ENCODE measurements at regions not wholly inside any gene's neighbourhood (a gene's known extent, or its start where the extent isn't known, plus 50 kb on each side); places are given as distances from the start of the nearest gene placed in this dataset.

DNA sequence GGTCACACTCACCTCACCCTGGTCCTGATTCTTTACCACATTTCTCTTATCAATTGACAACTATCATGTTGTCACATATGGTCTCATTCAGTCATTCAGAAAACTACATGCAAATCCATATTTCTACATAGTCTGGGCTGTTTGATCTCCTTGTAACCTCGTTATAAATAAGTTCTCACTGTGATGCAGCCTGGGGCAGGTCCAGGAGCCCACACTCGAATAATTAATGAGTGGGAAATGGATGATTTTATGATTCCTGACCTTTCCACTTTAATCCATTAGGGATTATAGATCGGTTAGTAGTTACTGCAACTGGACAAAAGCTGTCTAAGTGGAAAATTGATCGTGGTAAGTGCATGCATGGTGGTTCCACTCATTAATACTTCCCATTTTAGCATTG, 636.3 kb upstream of the TENM4 start:
- DNase-seq: no peak

- DNase-seq: no peak
Measured at GRCh38 chr11:80074837-80075236, 634.0 kb upstream of the TENM4 start.

DNA sequence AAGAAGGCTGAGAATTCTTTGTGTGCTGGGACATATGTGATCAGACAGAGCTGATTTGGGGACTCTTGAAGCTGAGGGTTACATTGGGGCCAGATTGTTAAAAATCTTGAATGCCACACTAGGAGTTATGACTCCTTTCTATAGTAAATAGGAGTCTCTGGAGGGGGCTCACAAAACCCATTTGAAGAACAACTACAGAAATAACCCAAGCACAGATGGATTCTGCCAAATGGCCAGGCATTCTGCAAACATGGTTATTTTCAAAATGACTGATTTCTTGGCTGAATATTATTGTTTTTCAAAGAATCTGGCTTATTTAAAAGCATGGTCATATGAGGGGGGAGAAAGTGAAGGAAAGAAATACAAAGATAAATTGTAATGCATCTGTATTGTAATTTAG, 625.5 kb upstream of the TENM4 start:
- DNase-seq: no peak

GRCh38 chr11:80065086-80065485, 624.3 kb upstream of the TENM4 start:
- DNase-seq: no peak

DNA sequence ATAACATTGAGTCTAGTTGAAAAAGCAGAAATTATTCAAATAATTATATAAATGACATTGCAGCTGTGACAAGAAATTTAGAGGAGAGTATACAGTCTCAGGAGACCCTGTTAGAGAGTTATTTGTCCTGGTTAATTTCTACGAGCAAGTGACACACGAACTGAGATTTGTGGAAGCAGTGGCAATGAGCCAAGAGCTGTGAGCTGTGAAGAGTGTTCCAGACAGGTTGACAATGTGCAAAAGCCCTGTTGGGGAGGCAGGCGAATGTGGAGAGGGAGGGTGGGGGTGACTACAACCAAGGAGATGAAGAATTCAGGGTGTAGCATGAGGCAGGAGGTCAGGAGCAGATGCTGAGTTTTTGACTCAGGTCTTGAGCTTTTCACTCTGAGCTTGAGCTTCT, 620.2 kb upstream of the TENM4 start:
- no peak for DNase-seq

DNA sequence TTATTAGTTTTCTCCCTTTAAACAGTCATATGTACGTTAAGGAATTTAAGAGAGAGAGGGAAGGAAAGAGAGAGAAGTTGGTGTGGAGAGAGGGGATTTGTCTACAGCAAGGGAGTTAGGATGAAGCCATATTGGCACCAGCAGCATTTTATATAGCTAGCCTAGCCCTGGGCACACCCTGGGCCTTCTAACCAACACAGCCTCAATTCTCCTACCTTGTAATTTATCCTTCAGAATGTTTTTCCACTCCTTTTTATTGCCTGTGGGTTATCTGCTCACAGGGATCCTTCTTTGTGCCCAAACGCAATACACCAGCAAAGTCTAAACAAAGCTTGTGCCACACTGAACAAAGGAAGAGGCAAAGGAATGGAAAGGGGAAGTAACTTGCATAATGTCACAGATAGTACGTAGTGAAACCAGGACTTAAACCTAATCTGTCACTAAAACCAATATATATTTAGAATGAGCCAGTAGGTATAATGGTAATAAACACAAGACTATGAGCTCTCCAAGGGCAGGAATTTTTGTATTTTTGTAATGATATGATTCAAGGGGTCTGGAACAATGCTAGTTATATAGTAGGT, 613.8 kb upstream of the TENM4 start:
- DNase-seq: no peak

DNA sequence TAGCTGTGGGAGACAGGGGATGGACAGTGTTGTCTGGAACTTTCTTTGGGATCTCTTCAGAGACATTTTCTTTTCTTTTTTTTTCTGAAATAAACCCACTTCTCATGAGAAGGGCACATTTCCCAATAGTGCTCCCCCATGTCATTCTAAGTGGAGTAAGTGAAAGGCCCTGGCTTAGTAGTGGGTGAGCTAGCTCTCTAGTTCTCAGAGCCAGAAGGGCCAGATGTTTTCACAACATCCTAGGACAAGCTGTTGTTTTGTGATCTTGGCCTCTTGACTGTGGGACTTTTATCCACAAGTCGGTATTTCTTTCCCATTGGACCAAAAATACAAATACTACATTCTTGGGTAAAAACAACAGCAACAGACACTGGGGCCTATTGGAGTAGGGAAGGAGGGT, 607.7 kb upstream of the TENM4 start:
- no peak for DNase-seq

- no peak for DNase-seq
Measured at GRCh38 chr11:80041136-80042000, 600.5 kb upstream of the TENM4 start.

DNA sequence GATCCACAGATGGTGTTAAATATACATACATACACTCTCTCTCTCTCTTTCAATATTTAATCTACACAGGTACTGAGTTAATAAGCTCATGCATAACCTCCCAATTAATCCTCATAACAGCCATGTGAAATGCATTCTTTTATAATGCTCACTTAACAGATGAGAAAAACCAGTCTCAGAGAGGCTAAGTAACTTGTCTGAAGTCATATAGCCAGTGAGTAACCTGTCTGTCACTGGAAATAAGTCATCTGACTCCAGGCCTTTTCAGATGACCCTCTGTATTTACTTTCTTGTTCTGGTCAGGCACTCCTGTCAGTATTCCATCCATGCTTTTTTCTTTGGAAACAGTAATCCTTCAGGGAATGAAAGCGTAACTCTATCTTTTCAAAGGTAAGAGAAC, 594.0 kb upstream of the TENM4 start:
- DNase-seq: no peak

DNA sequence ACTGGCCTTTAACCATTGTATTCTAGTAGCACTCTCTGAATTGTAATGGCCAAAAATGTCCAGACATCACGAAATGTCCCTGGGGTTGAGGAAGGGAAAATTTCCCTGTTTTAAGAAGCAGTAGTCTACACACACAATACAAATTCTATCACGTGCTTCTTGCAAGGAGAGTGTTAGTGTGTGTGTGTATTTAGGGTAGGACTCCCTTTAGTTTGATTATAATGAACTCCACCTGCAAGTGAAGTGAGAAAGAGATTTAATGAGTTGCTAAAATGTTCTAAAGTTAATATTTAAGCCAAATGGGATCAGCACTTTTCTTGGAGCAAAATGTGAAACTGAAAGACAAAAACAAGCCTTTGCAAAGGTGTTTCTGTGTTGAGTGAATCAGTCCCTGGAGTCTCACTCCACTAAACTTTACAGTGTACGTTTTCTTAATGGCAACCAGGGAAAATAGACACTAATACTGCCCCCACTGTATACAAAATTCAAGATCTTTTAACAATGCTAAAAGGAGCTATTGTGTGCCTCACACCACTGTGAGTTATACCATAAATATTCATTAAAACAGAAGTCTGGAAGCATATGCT, 590.3 kb upstream of the TENM4 start:
- DNase-seq: no peak

DNA sequence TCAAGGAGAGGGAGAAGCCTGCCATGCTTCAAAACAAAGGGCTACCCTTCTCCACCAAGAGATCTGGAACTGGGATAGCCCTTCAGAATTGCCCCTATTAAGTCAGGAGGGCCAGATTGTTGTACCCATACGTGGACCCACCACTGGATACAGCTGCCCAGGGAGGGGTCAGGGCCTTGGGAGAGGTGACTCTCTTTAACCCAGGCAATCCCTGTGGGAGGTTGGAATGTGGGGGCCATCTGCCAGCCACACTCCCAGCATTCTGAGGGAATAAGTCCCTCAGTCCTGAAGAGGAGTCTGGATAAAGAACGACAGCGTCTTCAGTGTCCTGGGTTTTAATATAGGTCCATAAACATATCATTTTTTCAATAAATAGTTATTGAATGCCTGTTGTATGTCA, 588.2 kb upstream of the TENM4 start:
- no peak for DNase-seq

GRCh38 chr11:80024119-80024518, 583.3 kb upstream of the TENM4 start:
- DNase-seq: no peak

- DNase-seq: no peak
Measured at GRCh38 chr11:80023386-80023785, 582.6 kb upstream of the TENM4 start.

GRCh38 chr11:80010536-80010935, 569.7 kb upstream of the TENM4 start:
- no peak for DNase-seq

GRCh38 chr11:80009081-80009480, 568.3 kb upstream of the TENM4 start:
- no peak for DNase-seq

DNA sequence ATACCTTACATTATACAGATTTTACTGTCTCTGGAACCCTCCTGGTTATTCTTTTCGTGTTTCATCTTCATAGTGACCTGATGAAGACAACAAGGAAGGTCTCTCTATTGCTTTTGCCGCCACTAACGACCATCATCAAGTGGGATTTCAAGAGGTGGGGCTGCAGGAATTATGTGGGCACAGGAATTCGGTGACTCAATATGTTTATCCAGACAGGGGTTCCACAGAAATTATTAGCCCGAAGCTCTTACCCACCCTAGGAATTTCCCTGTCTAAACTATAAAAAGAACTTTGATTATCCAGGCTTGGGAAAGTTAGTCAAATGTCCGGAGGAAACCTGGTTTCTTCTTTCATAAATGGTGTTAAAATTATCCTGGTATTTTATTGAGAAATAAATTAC, 566.8 kb upstream of the TENM4 start:
- DNase-seq: no peak

DNA sequence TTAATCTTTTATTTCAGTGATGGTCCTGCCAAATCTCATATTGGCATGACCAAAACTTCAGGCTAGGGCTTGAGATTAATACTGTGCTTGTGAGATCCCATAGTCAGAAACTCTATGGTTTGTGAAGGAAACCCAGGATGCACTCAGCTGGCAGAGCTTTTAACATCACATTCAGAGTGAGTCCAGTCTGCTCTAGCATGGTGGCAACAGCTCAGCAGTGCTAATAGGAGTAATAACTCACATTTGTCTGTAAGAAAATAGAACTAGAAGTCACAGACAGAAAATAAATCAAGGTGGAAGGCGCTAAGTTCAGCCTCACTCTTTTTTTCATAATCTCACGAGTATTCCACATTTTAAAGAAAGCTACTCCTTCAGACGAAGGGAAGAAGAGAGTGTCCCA, 549.3 kb upstream of the TENM4 start:
- DNase-seq: no peak

- DNase-seq: no peak
Measured at GRCh38 chr11:79982185-79982584, 541.4 kb upstream of the TENM4 start.

DNA sequence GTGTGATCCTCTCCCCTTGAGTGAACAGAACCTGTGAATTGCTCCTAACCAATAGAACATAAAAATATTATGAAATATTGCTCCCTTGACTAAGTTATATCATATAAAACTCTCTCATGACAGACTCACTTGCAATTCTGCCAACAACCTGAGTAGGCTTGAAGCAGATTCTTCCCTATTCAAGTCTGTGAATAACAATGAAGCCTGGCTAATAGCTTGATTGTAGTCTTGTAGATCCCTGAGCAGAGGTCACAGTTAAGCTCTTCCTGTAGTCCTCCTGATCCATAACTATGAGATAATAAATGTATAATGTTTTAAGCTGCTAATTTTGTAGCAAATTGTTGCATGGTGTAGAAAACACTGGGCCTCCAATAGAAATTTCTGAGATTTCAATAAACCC, 540.1 kb upstream of the TENM4 start:
- no peak for DNase-seq

DNA sequence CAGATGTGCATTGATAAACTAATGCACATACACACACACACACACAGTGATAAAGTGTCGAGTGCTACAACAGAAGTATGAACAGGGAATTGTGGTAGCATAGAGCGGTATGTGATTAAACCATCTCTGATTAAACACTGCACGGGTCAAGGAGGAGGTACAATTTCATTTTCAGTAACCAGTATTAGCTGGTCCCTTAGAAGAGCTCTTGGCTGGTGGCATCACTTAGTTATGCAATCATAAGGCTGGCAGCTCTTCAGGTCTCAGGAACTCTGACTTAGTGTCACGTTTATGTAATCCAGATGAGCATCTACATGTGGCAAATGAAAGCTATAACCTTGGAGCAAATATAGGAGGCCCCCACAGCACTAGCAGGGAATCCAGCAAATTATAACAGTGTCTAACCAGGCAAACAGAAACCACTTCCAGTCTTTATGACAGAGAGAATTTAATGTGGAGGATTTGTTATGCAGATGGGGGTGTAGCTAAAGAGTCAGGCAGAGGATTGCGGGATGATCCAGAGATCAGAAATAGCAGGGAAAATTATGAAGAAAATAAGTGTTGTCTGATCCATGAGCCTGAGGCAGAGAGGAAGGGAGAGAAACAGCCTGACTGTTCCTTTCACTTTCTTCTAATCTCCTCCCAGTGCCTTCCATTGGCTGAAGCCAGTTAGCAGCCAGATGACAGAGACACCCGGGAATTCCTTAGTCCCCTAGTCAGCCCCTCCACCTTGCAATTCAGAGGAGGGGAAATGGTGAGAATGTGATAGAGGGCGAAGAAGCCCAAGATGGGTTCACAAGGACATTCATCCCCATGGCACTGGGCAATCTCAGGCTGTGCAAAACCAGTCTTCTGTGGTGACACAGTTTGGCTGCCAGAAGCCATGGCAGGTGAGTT, 533.1 kb upstream of the TENM4 start:
- DNase-seq: no peak

GRCh38 chr11:79971255-79971654, 530.4 kb upstream of the TENM4 start:
- no peak for DNase-seq

- no peak for DNase-seq
Measured at GRCh38 chr11:79966592-79966991, 525.8 kb upstream of the TENM4 start.

Data from DMS79 treated with DMSO at 0.1 percent for 48 hours (cell line).